ENCODE measurements at regions not wholly inside any gene's neighbourhood (a gene's known extent, or its start where the extent isn't known, plus 50 kb on each side); places are given as distances from the start of the nearest gene placed in this dataset.

- Histone ChIP-seq H3K9me3 (no peaks in the 10 kb centered on the region), H3K27me3 (no peaks in the 10 kb centered on the region), H3K4me1 (no peaks in the 10 kb centered on the region), H3K27ac (no peak overlapping the region), H3K36me3 (no peaks in the 10 kb centered on the region), H3K4me3 (no peak overlapping the region)
- intact Hi-C loops (cut with DNase I; ENCODE audit: low total_unique reads) = no loop called here
- no peak for TF ChIP-seq POLR2A (IDR thresholded peaks at IDR 0.05)
- TF ChIP-seq, protein P1, sequence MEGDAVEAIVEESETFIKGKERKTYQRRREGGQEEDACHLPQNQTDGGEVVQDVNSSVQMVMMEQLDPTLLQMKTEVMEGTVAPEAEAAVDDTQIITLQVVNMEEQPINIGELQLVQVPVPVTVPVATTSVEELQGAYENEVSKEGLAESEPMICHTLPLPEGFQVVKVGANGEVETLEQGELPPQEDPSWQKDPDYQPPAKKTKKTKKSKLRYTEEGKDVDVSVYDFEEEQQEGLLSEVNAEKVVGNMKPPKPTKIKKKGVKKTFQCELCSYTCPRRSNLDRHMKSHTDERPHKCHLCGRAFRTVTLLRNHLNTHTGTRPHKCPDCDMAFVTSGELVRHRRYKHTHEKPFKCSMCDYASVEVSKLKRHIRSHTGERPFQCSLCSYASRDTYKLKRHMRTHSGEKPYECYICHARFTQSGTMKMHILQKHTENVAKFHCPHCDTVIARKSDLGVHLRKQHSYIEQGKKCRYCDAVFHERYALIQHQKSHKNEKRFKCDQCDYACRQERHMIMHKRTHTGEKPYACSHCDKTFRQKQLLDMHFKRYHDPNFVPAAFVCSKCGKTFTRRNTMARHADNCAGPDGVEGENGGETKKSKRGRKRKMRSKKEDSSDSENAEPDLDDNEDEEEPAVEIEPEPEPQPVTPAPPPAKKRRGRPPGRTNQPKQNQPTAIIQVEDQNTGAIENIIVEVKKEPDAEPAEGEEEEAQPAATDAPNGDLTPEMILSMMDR (IDR thresholded peaks at IDR 0.05 in 4 of 5, conservative IDR thresholded peaks at IDR 0.05 in 1 of 5) = no peak
- no peak for DNase-seq
- no peak for ATAC-seq
- in situ Hi-C loops (cut with MboI; ENCODE audit: low sequenced_read_pairs in 4 of 4) = no loop called here
Measured at GRCh38 chr7:136180984-136181383, 203.8 kb upstream of the MTPN start.

DNA sequence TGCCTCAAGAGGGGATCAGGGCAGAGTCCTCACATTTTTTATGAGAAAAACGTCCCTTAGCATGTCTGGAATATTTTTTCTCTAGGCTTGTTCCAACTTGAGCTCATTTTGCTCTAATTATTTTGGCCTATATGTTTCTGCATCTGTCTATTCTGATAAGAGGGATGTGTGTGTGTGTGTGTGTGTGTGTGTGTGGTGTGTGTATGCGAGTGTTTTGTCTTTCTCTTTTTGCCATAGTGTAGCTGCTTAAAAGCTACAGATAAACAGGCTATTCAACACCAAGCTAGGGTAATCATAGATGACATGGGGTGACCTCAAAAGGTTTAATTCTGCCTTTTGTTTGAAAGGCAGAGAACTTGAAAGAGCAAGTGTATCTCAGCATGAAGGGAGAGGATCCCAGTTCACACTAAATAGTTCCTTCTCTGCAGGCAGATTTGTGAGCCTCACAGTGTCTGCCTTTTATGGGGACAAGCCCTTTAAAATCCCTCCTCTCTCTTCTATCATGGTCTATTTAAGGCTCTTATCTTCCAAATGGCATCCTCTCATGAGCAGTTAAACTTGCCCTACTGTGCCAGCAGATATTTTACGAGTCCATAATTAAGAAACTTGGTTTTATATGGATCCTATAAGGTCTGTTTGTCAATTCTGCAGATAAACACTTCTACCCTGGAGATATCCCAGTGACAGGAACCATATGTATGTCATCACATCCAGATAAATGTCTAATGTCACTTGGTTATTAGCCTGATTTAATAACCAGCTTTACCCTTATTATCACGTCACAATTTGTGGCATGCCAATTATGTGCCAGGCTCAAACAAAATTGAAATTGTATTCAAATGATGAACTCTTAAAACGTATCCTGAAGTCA lies 202.9 kb upstream of the MTPN start:
- in situ Hi-C loops (cut with MboI; ENCODE audit: low sequenced_read_pairs in 4 of 4) = no loop called here
- Histone ChIP-seq H3K36me3 (no peaks in the 10 kb centered on the region), H3K27ac (no peak overlapping the region), H3K4me3 (no peak overlapping the region), H3K9me3 (no peaks in the 10 kb centered on the region), H3K27me3 (no peaks in the 10 kb centered on the region), H3K4me1 (no peaks in the 10 kb centered on the region)
- intact Hi-C loops (cut with DNase I; ENCODE audit: low total_unique reads) = no loop called here
- ATAC-seq = no peak
- TF ChIP-seq, protein P1 (IDR thresholded peaks at IDR 0.05 in 4 of 5, conservative IDR thresholded peaks at IDR 0.05 in 1 of 5) = no peak
- no peak for TF ChIP-seq POLR2A (IDR thresholded peaks at IDR 0.05)
- DNase-seq = no peak

DNA sequence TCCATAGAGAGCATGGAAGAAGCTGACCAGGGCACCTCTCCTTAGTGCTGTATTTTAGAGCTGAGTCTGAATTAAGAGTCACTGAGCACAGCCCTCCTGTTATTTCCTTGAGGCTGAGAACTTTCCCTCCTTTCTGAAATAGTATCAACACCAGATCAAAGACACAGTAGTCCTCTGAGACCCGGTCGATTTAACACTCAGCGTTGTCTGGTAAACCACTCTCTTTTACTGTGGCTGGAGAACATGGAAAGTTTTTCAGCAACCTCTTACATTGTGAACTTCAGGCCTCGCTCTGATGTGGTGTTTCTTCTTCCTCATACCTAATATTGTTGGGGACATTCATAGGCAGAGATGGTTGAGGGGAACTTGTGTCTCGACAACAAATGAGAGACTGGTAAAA lies 202.0 kb upstream of the MTPN start:
- no peaks in the 10 kb centered on the region for H3K36me3 ChIP-seq
- H3K9me3 ChIP-seq = no peaks in the 10 kb centered on the region
- no peak for TF ChIP-seq POLR2A (IDR thresholded peaks at IDR 0.05)
- TF ChIP-seq, protein P1 (IDR thresholded peaks at IDR 0.05 in 4 of 5, conservative IDR thresholded peaks at IDR 0.05 in 1 of 5) = no peak
- no peak overlapping the region for H3K4me3 ChIP-seq
- intact Hi-C loops (cut with DNase I; ENCODE audit: low total_unique reads) (no loop called here), in situ Hi-C loops (cut with MboI; ENCODE audit: low sequenced_read_pairs in 4 of 4) (no loop called here)
- H3K4me1 ChIP-seq = no peaks in the 10 kb centered on the region
- no peak overlapping the region for H3K27ac ChIP-seq
- no peak for ATAC-seq
- no peak for DNase-seq
- H3K27me3 ChIP-seq = no peaks in the 10 kb centered on the region

GRCh38 chr7:136174477-136175125 lies 197.4 kb upstream of the MTPN start:
- Histone ChIP-seq H3K4me1 (no peaks in the 10 kb centered on the region), H3K36me3 (no peaks in the 10 kb centered on the region), H3K9me3 (no peaks in the 10 kb centered on the region), H3K4me3 (no peak overlapping the region), H3K27me3 (no peaks in the 10 kb centered on the region), H3K27ac (no peak overlapping the region)
- ATAC-seq (no peak), DNase-seq (no peak)
- in situ Hi-C loops (cut with MboI; ENCODE audit: low sequenced_read_pairs in 4 of 4) (no loop called here), intact Hi-C loops (cut with DNase I; ENCODE audit: low total_unique reads) (no loop called here)
- TF ChIP-seq POLR2A (IDR thresholded peaks at IDR 0.05) = no peak
- TF ChIP-seq, protein P1 (IDR thresholded peaks at IDR 0.05 in 4 of 5, conservative IDR thresholded peaks at IDR 0.05 in 1 of 5) = no peak

All from gastrocnemius medialis (tissue), 4 donors.